Fibroblast of mammary gland (primary cell): ENCODE measurements at regions not wholly inside any gene's neighbourhood (a gene's known extent, or its start where the extent isn't known, plus 50 kb on each side); places are given as distances from the start of the nearest gene placed in this dataset.
A peak's percentile ranks its signal among the peaks of the same experiment; 100 is the strongest.
"Not testable (repeated sequence)": the region's sequence is repeated elsewhere in the genome, so short reads cannot be mapped to it uniquely, and the experiment has no call there.

Experiments used
- DNase-seq: peaks from one replicate; pipeline ENCODE4 v3.0.0-alpha.2; 2010; ENCODE audit warnings: low read depth
- H3K4me3 ChIP-seq: 2 replicates; pipeline ENCODE4 v1.5.1; 2011; ENCODE audit warnings: low read depth, mild to moderate bottlenecking, low read length, moderate library complexity; ENCODE audit not compliant: control insufficient read depth
- CTCF ChIP-seq: conservative IDR thresholded peaks from 2 replicates; pipeline ENCODE4 v1.5.1; 2011; ENCODE audit warnings: low read depth, low read length, inconsistent platforms; ENCODE audit not compliant: control insufficient read depth, insufficient read depth

GRCh38 chr4:40687676-40688389 lies 58.2 kb upstream of the RBM47 start:
- no peak for TF ChIP-seq CTCF

GRCh38 chr4:40688446-40689095 lies 58.9 kb upstream of the RBM47 start:
- no peak for DNase-seq
- H3K4me3 ChIP-seq = no peak overlapping the region
- TF ChIP-seq CTCF = no peak

More at GRCh38 chr4:40687676-40688389, 58.2 kb upstream of the RBM47 start:
- no peak for DNase-seq
- no peak overlapping the region for H3K4me3 ChIP-seq

GRCh38 chr4:40693946-40694345 lies 55.8 kb upstream of the NSUN7 start:
- DNase-seq = no peak
- TF ChIP-seq CTCF = no peak
- H3K4me3 ChIP-seq = no peak overlapping the region

- H3K4me3 ChIP-seq, DNase-seq: not testable (repeated sequence)
These were observed 52.3 kb upstream of the NSUN7 start for GRCh38 chr4:40697476-40697875.

- H3K4me3 ChIP-seq = no peak overlapping the region
- no peak for TF ChIP-seq CTCF
- no peak for DNase-seq
These were observed 51.0 kb upstream of the NSUN7 start for GRCh38 chr4:40698733-40699132.

- no peak overlapping the region for H3K4me3 ChIP-seq
- peak; percentile 72 for DNase-seq
- no peak for TF ChIP-seq CTCF
These were observed 50.1 kb upstream of the NSUN7 start for GRCh38 chr4:40699648-40700047.
